ENCODE measurements at regions not wholly inside any gene's neighbourhood (a gene's known extent, or its start where the extent isn't known, plus 50 kb on each side); places are given as distances from the start of the nearest gene placed in this dataset.

- no peaks in the 10 kb centered on the region for H3K27me3 ChIP-seq
- no peaks in the 10 kb centered on the region for H3K9me3 ChIP-seq (replicated peaks in 1 of 3)
- DNase-seq = no peak
- TF ChIP-seq, protein P1, sequence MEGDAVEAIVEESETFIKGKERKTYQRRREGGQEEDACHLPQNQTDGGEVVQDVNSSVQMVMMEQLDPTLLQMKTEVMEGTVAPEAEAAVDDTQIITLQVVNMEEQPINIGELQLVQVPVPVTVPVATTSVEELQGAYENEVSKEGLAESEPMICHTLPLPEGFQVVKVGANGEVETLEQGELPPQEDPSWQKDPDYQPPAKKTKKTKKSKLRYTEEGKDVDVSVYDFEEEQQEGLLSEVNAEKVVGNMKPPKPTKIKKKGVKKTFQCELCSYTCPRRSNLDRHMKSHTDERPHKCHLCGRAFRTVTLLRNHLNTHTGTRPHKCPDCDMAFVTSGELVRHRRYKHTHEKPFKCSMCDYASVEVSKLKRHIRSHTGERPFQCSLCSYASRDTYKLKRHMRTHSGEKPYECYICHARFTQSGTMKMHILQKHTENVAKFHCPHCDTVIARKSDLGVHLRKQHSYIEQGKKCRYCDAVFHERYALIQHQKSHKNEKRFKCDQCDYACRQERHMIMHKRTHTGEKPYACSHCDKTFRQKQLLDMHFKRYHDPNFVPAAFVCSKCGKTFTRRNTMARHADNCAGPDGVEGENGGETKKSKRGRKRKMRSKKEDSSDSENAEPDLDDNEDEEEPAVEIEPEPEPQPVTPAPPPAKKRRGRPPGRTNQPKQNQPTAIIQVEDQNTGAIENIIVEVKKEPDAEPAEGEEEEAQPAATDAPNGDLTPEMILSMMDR (IDR thresholded peaks at IDR 0.05) = no peak
- no peak for TF ChIP-seq POLR2A (IDR thresholded peaks at IDR 0.05)
- H3K4me3 ChIP-seq = no peak overlapping the region
- WGBS, 4 donors = 88 to 96% (median 94%) methylated on average over 5 to 6 of the region's 6 CpGs
- no peaks in the 10 kb centered on the region for H3K4me1 ChIP-seq (replicated peaks in 1 of 2)
- H3K36me3 ChIP-seq (replicated peaks in 1 of 2) = no peaks in the 10 kb centered on the region
- intact Hi-C loops (cut with DNase I) = no loop called here
- H3K27ac ChIP-seq = no peak overlapping the region
These were observed 117.9 kb downstream of the GADD45G start for GRCh38 chr9:89722712-89723111.

GRCh38 chr9:89723469-89724100 is 118.8 kb downstream of the GADD45G start:
- WGBS, 4 donors = 30 to 60% (median 36%) methylated on average over 2 to 3 of the region's 3 CpGs
- intact Hi-C loops (cut with DNase I) = no loop called here
- no peaks in the 10 kb centered on the region for H3K4me1 ChIP-seq (replicated peaks in 1 of 2)
- no peaks in the 10 kb centered on the region for H3K36me3 ChIP-seq (replicated peaks in 1 of 2)
- no peak for DNase-seq
- H3K27ac ChIP-seq = no peak overlapping the region
- no peaks in the 10 kb centered on the region for H3K9me3 ChIP-seq (replicated peaks in 1 of 3)
- no peaks in the 10 kb centered on the region for H3K27me3 ChIP-seq
- H3K4me3 ChIP-seq = no peak overlapping the region
- no peak for TF ChIP-seq POLR2A (IDR thresholded peaks at IDR 0.05)
- TF ChIP-seq, protein P1 (IDR thresholded peaks at IDR 0.05) = no peak

GRCh38 chr9:89724659-89725058 is 119.8 kb downstream of the GADD45G start:
- intact Hi-C loops (cut with DNase I) = no loop called here
- WGBS, 4 donors = 91 to 99% (median 96%) methylated on average over 4 of the region's 4 CpGs
- no peak for TF ChIP-seq POLR2A (IDR thresholded peaks at IDR 0.05)
- TF ChIP-seq, protein P1 (IDR thresholded peaks at IDR 0.05) = no peak
- Histone ChIP-seq H3K27ac (no peak overlapping the region), H3K4me3 (no peak overlapping the region), H3K9me3 (replicated peaks in 1 of 3) (no peaks in the 10 kb centered on the region), H3K36me3 (replicated peaks in 1 of 2) (no peaks in the 10 kb centered on the region), H3K4me1 (replicated peaks in 1 of 2) (no peaks in the 10 kb centered on the region), H3K27me3 (no peaks in the 10 kb centered on the region)
- no peak for DNase-seq

DNA sequence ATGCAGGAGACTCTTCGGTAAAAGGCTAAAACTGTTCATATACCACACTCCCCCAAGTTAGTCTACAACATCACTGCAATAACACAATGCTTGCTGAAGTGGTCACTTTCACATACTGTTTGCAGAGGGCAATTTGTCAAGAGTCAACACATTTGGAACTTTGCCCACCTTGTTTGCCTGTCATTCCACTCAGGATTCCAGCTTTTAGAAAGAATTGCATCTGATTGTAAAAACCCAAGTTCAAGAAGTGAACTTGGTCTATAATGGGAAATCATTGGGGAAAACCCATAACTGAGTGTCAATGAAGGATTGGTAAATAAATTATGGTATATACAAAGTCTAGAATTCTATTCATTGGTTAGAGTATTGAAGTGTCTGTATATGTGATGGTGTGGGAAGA is 120.5 kb downstream of the GADD45G start:
- WGBS, 4 donors = 86 to 100% (median 92%) methylated on average over 1 of the region's 1 CpG
- Histone ChIP-seq H3K4me1 (replicated peaks in 1 of 2) (no peaks in the 10 kb centered on the region), H3K27me3 (no peaks in the 10 kb centered on the region), H3K9me3 (replicated peaks in 1 of 3) (no peaks in the 10 kb centered on the region), H3K4me3 (no peak overlapping the region), H3K27ac (no peak overlapping the region), H3K36me3 (replicated peaks in 1 of 2) (no peaks in the 10 kb centered on the region)
- DNase-seq = no peak
- intact Hi-C loops (cut with DNase I) = no loop called here
- no peak for TF ChIP-seq POLR2A (IDR thresholded peaks at IDR 0.05)
- TF ChIP-seq, protein P1 (IDR thresholded peaks at IDR 0.05) = no peak
